ENCODE measurements at regions not wholly inside any gene's neighbourhood (a gene's known extent, or its start where the extent isn't known, plus 50 kb on each side); places are given as distances from the start of the nearest gene placed in this dataset.

- no peak for TF ChIP-seq NANOG (IDR thresholded peaks at IDR 0.05; ENCODE audit: borderline replicate concordance)
- no peak for TF ChIP-seq STAT1 (IDR thresholded peaks at IDR 0.05; ENCODE audit: unreplicated experiment)
- TF ChIP-seq CREB1 (CRISPR knock-in tag; IDR thresholded peaks at IDR 0.05; ENCODE audit: low read depth) = no peak
- no peak for TF ChIP-seq EZH2 (IDR thresholded peaks at IDR 0.05; ENCODE audit: low read depth, unreplicated experiment)
- TF ChIP-seq EZH2phosphoT487 (IDR thresholded peaks at IDR 0.05; ENCODE audit: unreplicated experiment) = no peak
- TF ChIP-seq JUNB (IDR thresholded peaks at IDR 0.05; ENCODE audit: unreplicated experiment) = no peak
- TF ChIP-seq, protein P1, sequence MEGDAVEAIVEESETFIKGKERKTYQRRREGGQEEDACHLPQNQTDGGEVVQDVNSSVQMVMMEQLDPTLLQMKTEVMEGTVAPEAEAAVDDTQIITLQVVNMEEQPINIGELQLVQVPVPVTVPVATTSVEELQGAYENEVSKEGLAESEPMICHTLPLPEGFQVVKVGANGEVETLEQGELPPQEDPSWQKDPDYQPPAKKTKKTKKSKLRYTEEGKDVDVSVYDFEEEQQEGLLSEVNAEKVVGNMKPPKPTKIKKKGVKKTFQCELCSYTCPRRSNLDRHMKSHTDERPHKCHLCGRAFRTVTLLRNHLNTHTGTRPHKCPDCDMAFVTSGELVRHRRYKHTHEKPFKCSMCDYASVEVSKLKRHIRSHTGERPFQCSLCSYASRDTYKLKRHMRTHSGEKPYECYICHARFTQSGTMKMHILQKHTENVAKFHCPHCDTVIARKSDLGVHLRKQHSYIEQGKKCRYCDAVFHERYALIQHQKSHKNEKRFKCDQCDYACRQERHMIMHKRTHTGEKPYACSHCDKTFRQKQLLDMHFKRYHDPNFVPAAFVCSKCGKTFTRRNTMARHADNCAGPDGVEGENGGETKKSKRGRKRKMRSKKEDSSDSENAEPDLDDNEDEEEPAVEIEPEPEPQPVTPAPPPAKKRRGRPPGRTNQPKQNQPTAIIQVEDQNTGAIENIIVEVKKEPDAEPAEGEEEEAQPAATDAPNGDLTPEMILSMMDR (conservative IDR thresholded peaks at IDR 0.05; ENCODE audit: low read depth in 2 of 2) = no peak
- TF ChIP-seq ZNF114 (CRISPR knock-in tag; IDR thresholded peaks at IDR 0.05) = no peak
- TF ChIP-seq ETS1 (IDR thresholded peaks at IDR 0.05) = no peak
Observed at GRCh38 chr10:131025333-131025732, 286.2 kb downstream of the TCERG1L start (continued).

GRCh38 chr10:131027256-131027655 is 284.3 kb downstream of the TCERG1L start:
- H3K36me3 ChIP-seq (ENCODE audit: insufficient read depth) = no peaks in the 10 kb centered on the region
- H3K9me2 ChIP-seq (ENCODE audit: insufficient read depth) = no peaks in the 10 kb centered on the region
- H3K36me3 Mint-ChIP-seq (ENCODE audit: low read depth) = peaks cover 17% of the 10 kb centered on the region
- no peak overlapping the region for H3K4me3 ChIP-seq
- H3K79me2 ChIP-seq (replicated peaks; ENCODE audit: insufficient read depth) = no peaks in the 10 kb centered on the region
- no peak overlapping the region for H3K27ac ChIP-seq (ENCODE audit: low read depth)
- no peaks in the 10 kb centered on the region for H3K27me3 ChIP-seq (ENCODE audit: insufficient read depth)
- H4K20me1 ChIP-seq (replicated peaks; ENCODE audit: insufficient read depth) = no peaks in the 10 kb centered on the region
- DNase-seq (ENCODE audit: low spot score) (no peak), ATAC-seq (no peak)
- H3K4me2 ChIP-seq = no peak overlapping the region
- H2AFZ ChIP-seq = no peak overlapping the region
- H3F3A ChIP-seq (replicated peaks; ENCODE audit: low read depth) = no peaks in the 10 kb centered on the region
- H3K4me3 Mint-ChIP-seq = no peak overlapping the region
- no peak overlapping the region for H3K27ac Mint-ChIP-seq
- H3K4me1 ChIP-seq (ENCODE audit: insufficient read depth) = no peaks in the 10 kb centered on the region
- no peaks in the 10 kb centered on the region for H3K4me1 Mint-ChIP-seq
- H3K27me3 Mint-ChIP-seq (ENCODE audit: insufficient read depth, low read depth, poor library complexity) = peaks cover 9% of the 10 kb centered on the region
- H3K9me3 Mint-ChIP-seq = peaks cover 81% of the 10 kb centered on the region
- TF ChIP-seq JUNB (IDR thresholded peaks at IDR 0.05; ENCODE audit: unreplicated experiment) (no peak), CREB1 (CRISPR knock-in tag; IDR thresholded peaks at IDR 0.05; ENCODE audit: low read depth) (no peak), EZH2 (IDR thresholded peaks at IDR 0.05; ENCODE audit: low read depth, unreplicated experiment) (no peak), STAT1 (IDR thresholded peaks at IDR 0.05; ENCODE audit: unreplicated experiment) (no peak), NANOG (IDR thresholded peaks at IDR 0.05; ENCODE audit: borderline replicate concordance) (no peak)
- TF ChIP-seq, protein P2, sequence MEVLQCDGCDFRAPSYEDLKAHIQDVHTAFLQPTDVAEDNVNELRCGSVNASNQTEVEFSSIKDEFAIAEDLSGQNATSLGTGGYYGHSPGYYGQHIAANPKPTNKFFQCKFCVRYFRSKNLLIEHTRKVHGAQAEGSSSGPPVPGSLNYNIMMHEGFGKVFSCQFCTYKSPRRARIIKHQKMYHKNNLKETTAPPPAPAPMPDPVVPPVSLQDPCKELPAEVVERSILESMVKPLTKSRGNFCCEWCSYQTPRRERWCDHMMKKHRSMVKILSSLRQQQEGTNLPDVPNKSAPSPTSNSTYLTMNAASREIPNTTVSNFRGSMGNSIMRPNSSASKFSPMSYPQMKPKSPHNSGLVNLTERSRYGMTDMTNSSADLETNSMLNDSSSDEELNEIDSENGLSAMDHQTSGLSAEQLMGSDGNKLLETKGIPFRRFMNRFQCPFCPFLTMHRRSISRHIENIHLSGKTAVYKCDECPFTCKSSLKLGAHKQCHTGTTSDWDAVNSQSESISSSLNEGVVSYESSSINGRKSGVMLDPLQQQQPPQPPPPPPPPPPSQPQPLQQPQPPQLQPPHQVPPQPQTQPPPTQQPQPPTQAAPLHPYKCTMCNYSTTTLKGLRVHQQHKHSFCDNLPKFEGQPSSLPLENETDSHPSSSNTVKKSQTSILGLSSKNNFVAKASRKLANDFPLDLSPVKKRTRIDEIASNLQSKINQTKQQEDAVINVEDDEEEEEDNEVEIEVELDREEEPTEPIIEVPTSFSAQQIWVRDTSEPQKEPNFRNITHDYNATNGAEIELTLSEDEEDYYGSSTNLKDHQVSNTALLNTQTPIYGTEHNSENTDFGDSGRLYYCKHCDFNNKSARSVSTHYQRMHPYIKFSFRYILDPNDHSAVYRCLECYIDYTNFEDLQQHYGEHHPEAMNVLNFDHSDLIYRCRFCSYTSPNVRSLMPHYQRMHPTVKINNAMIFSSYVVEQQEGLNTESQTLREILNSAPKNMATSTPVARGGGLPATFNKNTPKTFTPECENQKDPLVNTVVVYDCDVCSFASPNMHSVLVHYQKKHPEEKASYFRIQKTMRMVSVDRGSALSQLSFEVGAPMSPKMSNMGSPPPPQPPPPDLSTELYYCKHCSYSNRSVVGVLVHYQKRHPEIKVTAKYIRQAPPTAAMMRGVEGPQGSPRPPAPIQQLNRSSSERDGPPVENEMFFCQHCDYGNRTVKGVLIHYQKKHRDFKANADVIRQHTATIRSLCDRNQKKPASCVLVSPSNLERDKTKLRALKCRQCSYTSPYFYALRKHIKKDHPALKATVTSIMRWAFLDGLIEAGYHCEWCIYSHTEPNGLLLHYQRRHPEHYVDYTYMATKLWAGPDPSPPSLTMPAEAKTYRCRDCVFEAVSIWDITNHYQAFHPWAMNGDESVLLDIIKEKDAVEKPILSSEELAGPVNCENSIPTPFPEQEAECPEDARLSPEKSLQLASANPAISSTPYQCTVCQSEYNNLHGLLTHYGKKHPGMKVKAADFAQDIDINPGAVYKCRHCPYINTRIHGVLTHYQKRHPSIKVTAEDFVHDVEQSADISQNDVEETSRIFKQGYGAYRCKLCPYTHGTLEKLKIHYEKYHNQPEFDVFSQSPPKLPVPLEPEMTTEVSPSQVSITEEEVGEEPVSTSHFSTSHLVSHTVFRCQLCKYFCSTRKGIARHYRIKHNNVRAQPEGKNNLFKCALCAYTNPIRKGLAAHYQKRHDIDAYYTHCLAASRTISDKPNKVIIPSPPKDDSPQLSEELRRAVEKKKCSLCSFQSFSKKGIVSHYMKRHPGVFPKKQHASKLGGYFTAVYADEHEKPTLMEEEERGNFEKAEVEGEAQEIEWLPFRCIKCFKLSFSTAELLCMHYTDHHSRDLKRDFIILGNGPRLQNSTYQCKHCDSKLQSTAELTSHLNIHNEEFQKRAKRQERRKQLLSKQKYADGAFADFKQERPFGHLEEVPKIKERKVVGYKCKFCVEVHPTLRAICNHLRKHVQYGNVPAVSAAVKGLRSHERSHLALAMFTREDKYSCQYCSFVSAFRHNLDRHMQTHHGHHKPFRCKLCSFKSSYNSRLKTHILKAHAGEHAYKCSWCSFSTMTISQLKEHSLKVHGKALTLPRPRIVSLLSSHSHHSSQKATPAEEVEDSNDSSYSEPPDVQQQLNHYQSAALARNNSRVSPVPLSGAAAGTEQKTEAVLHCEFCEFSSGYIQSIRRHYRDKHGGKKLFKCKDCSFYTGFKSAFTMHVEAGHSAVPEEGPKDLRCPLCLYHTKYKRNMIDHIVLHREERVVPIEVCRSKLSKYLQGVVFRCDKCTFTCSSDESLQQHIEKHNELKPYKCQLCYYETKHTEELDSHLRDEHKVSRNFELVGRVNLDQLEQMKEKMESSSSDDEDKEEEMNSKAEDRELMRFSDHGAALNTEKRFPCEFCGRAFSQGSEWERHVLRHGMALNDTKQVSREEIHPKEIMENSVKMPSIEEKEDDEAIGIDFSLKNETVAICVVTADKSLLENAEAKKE (CRISPR knock-in tag; IDR thresholded peaks at IDR 0.05) = no peak
- TF ChIP-seq, protein P3, sequence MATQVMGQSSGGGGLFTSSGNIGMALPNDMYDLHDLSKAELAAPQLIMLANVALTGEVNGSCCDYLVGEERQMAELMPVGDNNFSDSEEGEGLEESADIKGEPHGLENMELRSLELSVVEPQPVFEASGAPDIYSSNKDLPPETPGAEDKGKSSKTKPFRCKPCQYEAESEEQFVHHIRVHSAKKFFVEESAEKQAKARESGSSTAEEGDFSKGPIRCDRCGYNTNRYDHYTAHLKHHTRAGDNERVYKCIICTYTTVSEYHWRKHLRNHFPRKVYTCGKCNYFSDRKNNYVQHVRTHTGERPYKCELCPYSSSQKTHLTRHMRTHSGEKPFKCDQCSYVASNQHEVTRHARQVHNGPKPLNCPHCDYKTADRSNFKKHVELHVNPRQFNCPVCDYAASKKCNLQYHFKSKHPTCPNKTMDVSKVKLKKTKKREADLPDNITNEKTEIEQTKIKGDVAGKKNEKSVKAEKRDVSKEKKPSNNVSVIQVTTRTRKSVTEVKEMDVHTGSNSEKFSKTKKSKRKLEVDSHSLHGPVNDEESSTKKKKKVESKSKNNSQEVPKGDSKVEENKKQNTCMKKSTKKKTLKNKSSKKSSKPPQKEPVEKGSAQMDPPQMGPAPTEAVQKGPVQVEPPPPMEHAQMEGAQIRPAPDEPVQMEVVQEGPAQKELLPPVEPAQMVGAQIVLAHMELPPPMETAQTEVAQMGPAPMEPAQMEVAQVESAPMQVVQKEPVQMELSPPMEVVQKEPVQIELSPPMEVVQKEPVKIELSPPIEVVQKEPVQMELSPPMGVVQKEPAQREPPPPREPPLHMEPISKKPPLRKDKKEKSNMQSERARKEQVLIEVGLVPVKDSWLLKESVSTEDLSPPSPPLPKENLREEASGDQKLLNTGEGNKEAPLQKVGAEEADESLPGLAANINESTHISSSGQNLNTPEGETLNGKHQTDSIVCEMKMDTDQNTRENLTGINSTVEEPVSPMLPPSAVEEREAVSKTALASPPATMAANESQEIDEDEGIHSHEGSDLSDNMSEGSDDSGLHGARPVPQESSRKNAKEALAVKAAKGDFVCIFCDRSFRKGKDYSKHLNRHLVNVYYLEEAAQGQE (IDR thresholded peaks at IDR 0.05; ENCODE audit: unreplicated experiment) = no peak

Data from GM23338 (cell line).